ENCODE measurements at regions not wholly inside any gene's neighbourhood (a gene's known extent, or its start where the extent isn't known, plus 50 kb on each side); places are given as distances from the start of the nearest gene placed in this dataset.

DNA sequence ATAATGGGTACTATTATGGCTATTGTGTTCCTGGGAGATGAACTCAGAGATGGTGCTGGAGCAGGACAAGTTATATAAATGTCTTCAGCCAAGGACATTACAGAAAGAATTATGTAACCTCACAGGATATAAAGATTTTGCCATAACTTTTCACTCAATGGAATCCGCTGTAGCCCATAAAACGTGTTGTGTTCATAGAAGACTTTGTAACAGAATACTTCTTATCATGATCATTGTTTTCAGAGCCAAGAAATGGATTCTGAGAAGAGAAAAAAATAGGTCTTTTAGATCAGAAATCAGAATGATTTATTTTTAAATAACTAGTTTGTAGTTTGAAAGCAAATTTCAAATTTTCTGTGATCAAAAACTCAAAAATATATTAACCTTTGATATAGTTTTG is 441.0 kb upstream of the TENM3 start:
- ATAC-seq (ENCODE audit: low read depth) = no peak
- intact Hi-C loops (cut with micrococcal nuclease) = no loop called here
- Histone ChIP-seq H3K36me3 (ENCODE audit: control insufficient read depth, insufficient read depth, low read length) (no peaks in the 10 kb centered on the region), H3K4me2 (ENCODE audit: low read depth, low read length) (no peak overlapping the region), H3K79me1 (ENCODE audit: low read depth in 1 of 2, low read length in 2 of 2) (no peaks in the 10 kb centered on the region), H3K27me3 (ENCODE audit: control insufficient read depth, insufficient read depth, low read length) (no peaks in the 10 kb centered on the region), H3K18ac (ENCODE audit: low read depth, low read length) (no peak overlapping the region), H4K8ac (ENCODE audit: low read depth in 2 of 2, low read length in 2 of 2) (no peak overlapping the region), H3K14ac (replicated peaks; ENCODE audit: low read depth, low read length) (no peak overlapping the region), H3K9me1 (ENCODE audit: insufficient read depth, low read length) (no peaks in the 10 kb centered on the region), H3K23ac (ENCODE audit: low read depth, low read length) (no peak overlapping the region), H4K20me1 (ENCODE audit: insufficient read depth, low read length) (no peaks in the 10 kb centered on the region), H3K4ac (ENCODE audit: low read depth, low read length) (no peak overlapping the region), H3K27ac (ENCODE audit: insufficient read depth, low read length) (no peak overlapping the region), H2AFZ (replicated peaks; ENCODE audit: low read length, poor library complexity) (no peak overlapping the region), H3K4me3 (ENCODE audit: insufficient read depth, low read depth, low read length) (no peak overlapping the region), H2BK15ac (ENCODE audit: low read depth, low read length) (no peak overlapping the region), H2AK5ac (ENCODE audit: low read depth, low read length) (no peak overlapping the region), H4K91ac (ENCODE audit: insufficient read depth, low read depth, low read length) (no peak overlapping the region), H2BK20ac (ENCODE audit: low read depth, low read length) (no peak overlapping the region), H2BK5ac (ENCODE audit: low read depth, low read length, poor library complexity, severe bottlenecking) (no peak overlapping the region), H3K56ac (ENCODE audit: extremely low read depth, insufficient read depth, low read length) (no peak overlapping the region), H3K4me1 (ENCODE audit: control insufficient read depth, insufficient read depth, low read length) (no peaks in the 10 kb centered on the region), H2BK120ac (ENCODE audit: low read depth, low read length) (no peak overlapping the region), H3K9me3 (ENCODE audit: control insufficient read depth, insufficient read depth, low read length) (no peaks in the 10 kb centered on the region), H3K9ac (ENCODE audit: low read depth, low read length) (no peak overlapping the region), H2AK9ac (replicated peaks; ENCODE audit: low read depth, low read length, poor library complexity) (no peak overlapping the region), H4K5ac (ENCODE audit: low read depth, low read length) (no peak overlapping the region)
- WGBS, 2 experiments (ENCODE audit: extremely low coverage in 2 of 2, insufficient read length in 1 of 2) = no CpG with 5 or more reads among the region's 2 CpGs
- no TSS peak for BruUV-seq (replicated peaks)
- no peak for DNase-seq
- in situ Hi-C loops (cut with MboI; ENCODE audit: low sequenced_read_pairs) = no loop called here
- CTCF ChIA-PET = no interaction called here
- dilution Hi-C loops (cut with HindIII; ENCODE audit: low sequenced_read_pairs, unreplicated experiment) = no loop called here
- no peak for TF ChIP-seq RAD21 (IDR thresholded peaks at IDR 0.05; ENCODE audit: low read length)
- no peak for TF ChIP-seq POLR2A (IDR thresholded peaks at IDR 0.05; ENCODE audit: low read depth, low read length)
- no peak for TF ChIP-seq CTCF (conservative IDR thresholded peaks at IDR 0.05; ENCODE audit: low read depth, low read length)
- TF ChIP-seq NFE2L2 (IDR thresholded peaks at IDR 0.05; ENCODE audit: low read depth, low read length) = no peak
- no peak for TF ChIP-seq RCOR1 (IDR thresholded peaks at IDR 0.05; ENCODE audit: insufficient replicate concordance, low read length)
- TF ChIP-seq BHLHE40 (IDR thresholded peaks at IDR 0.05; ENCODE audit: low read depth, low read length) = no peak
- TF ChIP-seq ELK1 (IDR thresholded peaks at IDR 0.05; ENCODE audit: borderline replicate concordance, low read depth, low read length) = no peak
- no peak for TF ChIP-seq CEBPB (IDR thresholded peaks at IDR 0.05; ENCODE audit: low read depth, low read length)
- TF ChIP-seq MAFK (IDR thresholded peaks at IDR 0.05; ENCODE audit: low read depth, low read length) = no peak
- TF ChIP-seq MAZ (IDR thresholded peaks at IDR 0.05; ENCODE audit: borderline replicate concordance, low read depth, low read length) = no peak
- TF ChIP-seq SMC3 (IDR thresholded peaks at IDR 0.05; ENCODE audit: low read depth, low read length) = no peak
- no peak for TF ChIP-seq MXI1 (IDR thresholded peaks at IDR 0.05; ENCODE audit: borderline replicate concordance, low read depth, low read length)
- no peak for TF ChIP-seq FOS (IDR thresholded peaks at IDR 0.05; ENCODE audit: low read depth, low read length)
- TF ChIP-seq, protein P1, sequence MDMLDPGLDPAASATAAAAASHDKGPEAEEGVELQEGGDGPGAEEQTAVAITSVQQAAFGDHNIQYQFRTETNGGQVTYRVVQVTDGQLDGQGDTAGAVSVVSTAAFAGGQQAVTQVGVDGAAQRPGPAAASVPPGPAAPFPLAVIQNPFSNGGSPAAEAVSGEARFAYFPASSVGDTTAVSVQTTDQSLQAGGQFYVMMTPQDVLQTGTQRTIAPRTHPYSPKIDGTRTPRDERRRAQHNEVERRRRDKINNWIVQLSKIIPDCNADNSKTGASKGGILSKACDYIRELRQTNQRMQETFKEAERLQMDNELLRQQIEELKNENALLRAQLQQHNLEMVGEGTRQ (IDR thresholded peaks at IDR 0.05; ENCODE audit: low read depth, low read length) = no peak
- TF ChIP-seq RFX5 (IDR thresholded peaks at IDR 0.05; ENCODE audit: low read depth, low read length) = no peak
- TF ChIP-seq CHD1 (IDR thresholded peaks at IDR 0.05; ENCODE audit: low read depth, low read length) = no peak
- POLR2A ChIA-PET (ENCODE audit: unreplicated experiment) = no interaction called here

Measured in IMR-90 (cell line).